ENCODE measurements at regions not wholly inside any gene's neighbourhood (a gene's known extent, or its start where the extent isn't known, plus 50 kb on each side); places are given as distances from the start of the nearest gene placed in this dataset.

- TF ChIP-seq, protein P1, sequence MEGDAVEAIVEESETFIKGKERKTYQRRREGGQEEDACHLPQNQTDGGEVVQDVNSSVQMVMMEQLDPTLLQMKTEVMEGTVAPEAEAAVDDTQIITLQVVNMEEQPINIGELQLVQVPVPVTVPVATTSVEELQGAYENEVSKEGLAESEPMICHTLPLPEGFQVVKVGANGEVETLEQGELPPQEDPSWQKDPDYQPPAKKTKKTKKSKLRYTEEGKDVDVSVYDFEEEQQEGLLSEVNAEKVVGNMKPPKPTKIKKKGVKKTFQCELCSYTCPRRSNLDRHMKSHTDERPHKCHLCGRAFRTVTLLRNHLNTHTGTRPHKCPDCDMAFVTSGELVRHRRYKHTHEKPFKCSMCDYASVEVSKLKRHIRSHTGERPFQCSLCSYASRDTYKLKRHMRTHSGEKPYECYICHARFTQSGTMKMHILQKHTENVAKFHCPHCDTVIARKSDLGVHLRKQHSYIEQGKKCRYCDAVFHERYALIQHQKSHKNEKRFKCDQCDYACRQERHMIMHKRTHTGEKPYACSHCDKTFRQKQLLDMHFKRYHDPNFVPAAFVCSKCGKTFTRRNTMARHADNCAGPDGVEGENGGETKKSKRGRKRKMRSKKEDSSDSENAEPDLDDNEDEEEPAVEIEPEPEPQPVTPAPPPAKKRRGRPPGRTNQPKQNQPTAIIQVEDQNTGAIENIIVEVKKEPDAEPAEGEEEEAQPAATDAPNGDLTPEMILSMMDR (IDR thresholded peaks at IDR 0.05), result no peak
- TF ChIP-seq POLR2A (IDR thresholded peaks at IDR 0.05), result no peak
- Histone ChIP-seq H3K9me3 (no peaks in the 10 kb centered on the region), H3K27ac (no peak overlapping the region)
Observed at GRCh38 chr16:62701426-62701825, 665.2 kb upstream of the CDH8 start.

GRCh38 chr16:62700426-62701294 lies 664.4 kb upstream of the CDH8 start:
- H3K27ac ChIP-seq, result no peak overlapping the region

More at GRCh38 chr16:62701426-62701825, 665.2 kb upstream of the CDH8 start:
- Histone ChIP-seq H3K4me3 (no peak overlapping the region), H3K4me1 (no peaks in the 10 kb centered on the region), H3K36me3 (no peaks in the 10 kb centered on the region), H3K27me3 (no peaks in the 10 kb centered on the region)
- DNase-seq, result no peak

DNA sequence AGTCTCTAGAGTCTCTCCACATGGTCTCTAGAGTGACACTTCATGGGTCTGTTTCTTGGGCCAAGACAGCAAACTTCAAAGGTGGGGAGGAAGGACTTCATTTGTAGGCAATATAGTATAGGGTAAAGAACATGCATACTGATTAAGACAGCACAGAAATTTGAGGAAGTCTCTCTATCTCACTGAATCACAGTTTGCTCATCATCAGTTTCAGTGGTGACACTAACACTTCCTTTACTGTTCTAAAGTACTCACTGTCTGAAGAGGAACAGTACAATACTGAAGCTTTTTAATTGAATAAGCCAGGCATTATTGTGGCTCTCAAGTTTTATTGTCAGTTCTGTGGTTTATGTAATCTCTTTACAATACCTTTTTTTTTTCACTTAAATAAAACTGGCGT lies 656.4 kb upstream of the CDH8 start:
- peaks cover 0 to 9% (median 0%) of the 10 kb centered on the region in 4 donors for H3K9me3 ChIP-seq
- H3K4me1 ChIP-seq, result no peaks in the 10 kb centered on the region
- no peak overlapping the region for H3K27ac ChIP-seq
- no peak for DNase-seq
- no peaks in the 10 kb centered on the region for H3K27me3 ChIP-seq
- no peak for TF ChIP-seq POLR2A (IDR thresholded peaks at IDR 0.05)
- TF ChIP-seq, protein P1 (IDR thresholded peaks at IDR 0.05), result no peak
- H3K4me3 ChIP-seq, result no peak overlapping the region
- H3K36me3 ChIP-seq, result no peaks in the 10 kb centered on the region

More at GRCh38 chr16:62700426-62701294, 664.4 kb upstream of the CDH8 start:
- Histone ChIP-seq H3K36me3 (no peaks in the 10 kb centered on the region), H3K4me3 (no peak overlapping the region), H3K4me1 (no peaks in the 10 kb centered on the region), H3K9me3 (no peaks in the 10 kb centered on the region), H3K27me3 (no peaks in the 10 kb centered on the region)
- no peak for DNase-seq
- TF ChIP-seq, protein P1 (IDR thresholded peaks at IDR 0.05), result no peak
- no peak for TF ChIP-seq POLR2A (IDR thresholded peaks at IDR 0.05)

DNA sequence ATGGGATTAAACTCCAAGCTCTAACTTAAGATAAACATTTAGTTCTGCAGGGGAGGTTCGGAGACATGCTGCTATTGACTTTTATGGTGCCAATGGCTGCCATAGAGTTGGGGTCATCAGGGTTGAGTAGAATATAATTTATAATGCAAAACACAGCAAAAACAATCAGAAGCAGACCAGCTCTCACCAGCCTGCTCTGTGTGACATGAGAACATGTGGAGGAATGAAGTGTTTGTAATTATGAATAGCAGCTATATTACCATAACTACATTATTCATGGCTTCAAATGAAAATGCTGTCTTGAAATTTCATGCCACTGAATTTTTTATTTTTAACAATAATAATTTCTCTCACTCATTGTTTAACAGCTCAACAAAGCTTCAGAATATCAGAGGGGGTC lies 645.6 kb upstream of the CDH8 start:
- H3K36me3 ChIP-seq, result no peaks in the 10 kb centered on the region
- DNase-seq, result no peak
- H3K27ac ChIP-seq, result no peak overlapping the region
- no peak for TF ChIP-seq POLR2A (IDR thresholded peaks at IDR 0.05)
- TF ChIP-seq, protein P1 (IDR thresholded peaks at IDR 0.05), result no peak
- H3K4me1 ChIP-seq, result no peaks in the 10 kb centered on the region
- no peak overlapping the region for H3K4me3 ChIP-seq
- peaks cover 0 to 29% (median 0%) of the 10 kb centered on the region in 4 donors for H3K9me3 ChIP-seq
- H3K27me3 ChIP-seq, result no peaks in the 10 kb centered on the region

- peaks cover 0 to 24% (median 0%) of the 10 kb centered on the region in 4 donors for H3K9me3 ChIP-seq
- H3K4me1 ChIP-seq, result no peaks in the 10 kb centered on the region
Observed at GRCh38 chr16:62678796-62679195, 642.6 kb upstream of the CDH8 start.

More at GRCh38 chr16:62678796-62679195, 642.6 kb upstream of the CDH8 start:
- no peak overlapping the region for H3K27ac ChIP-seq
- H3K27me3 ChIP-seq, result no peaks in the 10 kb centered on the region
- no peak overlapping the region for H3K4me3 ChIP-seq
- H3K36me3 ChIP-seq, result no peaks in the 10 kb centered on the region
- TF ChIP-seq, protein P1 (IDR thresholded peaks at IDR 0.05), result no peak
- TF ChIP-seq POLR2A (IDR thresholded peaks at IDR 0.05), result no peak
- no peak for DNase-seq
